M059J (cell line): ENCODE measurements at regions not wholly inside any gene's neighbourhood (a gene's known extent, or its start where the extent isn't known, plus 50 kb on each side); places are given as distances from the start of the nearest gene placed in this dataset.

ENCODE experiments used
- DNase-seq: peaks from one replicate; pipeline ENCODE4 v3.0.0-alpha.2; 2012; ENCODE audit warnings: low read depth

GRCh38 chrX:137387646-137388045, 178.3 kb upstream of the ZIC3 start:
- DNase-seq = no peak

- no peak for DNase-seq
Observed at GRCh38 chrX:137366018-137366633, 199.8 kb upstream of the ZIC3 start.

GRCh38 chrX:137363559-137363958, 202.4 kb upstream of the ZIC3 start:
- DNase-seq = no peak

GRCh38 chrX:137362583-137362982, 203.3 kb upstream of the ZIC3 start:
- no peak for DNase-seq

- no peak for DNase-seq
Observed at GRCh38 chrX:137354851-137355250, 211.1 kb upstream of the ZIC3 start.

GRCh38 chrX:137353404-137353803, 212.5 kb upstream of the ZIC3 start:
- DNase-seq = no peak

GRCh38 chrX:137352101-137352660, 213.7 kb upstream of the ZIC3 start:
- no peak for DNase-seq

GRCh38 chrX:137342969-137343368, 223.0 kb upstream of the ZIC3 start:
- DNase-seq = no peak

GRCh38 chrX:137313627-137314026, 252.3 kb upstream of the ZIC3 start:
- no peak for DNase-seq

GRCh38 chrX:137305404-137305803, 260.5 kb upstream of the ZIC3 start:
- no peak for DNase-seq

GRCh38 chrX:137297167-137297566, 263.4 kb upstream of the GPR101 start:
- DNase-seq = no peak

- no peak for DNase-seq
Observed at GRCh38 chrX:137290011-137290410, 256.2 kb upstream of the GPR101 start.

GRCh38 chrX:137287191-137287590, 253.4 kb upstream of the GPR101 start:
- no peak for DNase-seq

GRCh38 chrX:137286423-137286822, 252.6 kb upstream of the GPR101 start:
- no peak for DNase-seq

- DNase-seq = no peak
Observed at GRCh38 chrX:137278825-137279224, 245.0 kb upstream of the GPR101 start.

- DNase-seq = no peak
Observed at GRCh38 chrX:137263374-137263773, 229.6 kb upstream of the GPR101 start.

- no peak for DNase-seq
Observed at GRCh38 chrX:137245183-137245582, 211.4 kb upstream of the GPR101 start.

- no peak for DNase-seq
Observed at GRCh38 chrX:137236837-137237236, 203.0 kb upstream of the GPR101 start.

- DNase-seq = no peak
Observed at GRCh38 chrX:137234651-137235402, 201.0 kb upstream of the GPR101 start.

- DNase-seq = no peak
Observed at GRCh38 chrX:137233478-137233877, 199.7 kb upstream of the GPR101 start.

GRCh38 chrX:137227151-137227550, 193.4 kb upstream of the GPR101 start:
- DNase-seq = no peak

- no peak for DNase-seq
Observed at GRCh38 chrX:137215467-137215866, 181.7 kb upstream of the GPR101 start.

GRCh38 chrX:137212078-137212632, 178.4 kb upstream of the GPR101 start:
- no peak for DNase-seq
